Right kidney (tissue), 1 donor: ENCODE measurements at regions not wholly inside any gene's neighbourhood (a gene's known extent, or its start where the extent isn't known, plus 50 kb on each side); places are given as distances from the start of the nearest gene placed in this dataset.

Experiments
- DNase-seq: peaks from one replicate; pipeline ENCODE4 v3.0.0-alpha.2; 2016

DNA sequence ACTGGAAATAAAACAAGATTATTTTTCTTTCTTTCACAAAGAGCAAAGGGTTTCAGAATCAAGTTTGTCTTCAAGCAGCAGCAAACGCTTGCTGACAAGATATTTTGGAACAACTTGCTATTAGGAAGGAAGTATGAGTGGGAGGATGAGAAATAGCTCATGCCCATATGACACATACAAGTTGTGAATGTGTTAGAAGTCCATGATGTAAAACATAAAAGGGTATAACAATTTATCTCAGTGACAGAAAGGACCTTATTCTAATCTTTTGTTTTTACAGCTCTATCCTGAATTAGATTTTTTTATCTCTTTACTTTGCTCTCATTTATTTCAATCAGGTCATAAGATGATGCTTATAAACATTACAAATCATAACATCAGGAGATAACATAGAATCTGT, 516.6 kb upstream of the MEF2C start:
- no peak for DNase-seq

DNA sequence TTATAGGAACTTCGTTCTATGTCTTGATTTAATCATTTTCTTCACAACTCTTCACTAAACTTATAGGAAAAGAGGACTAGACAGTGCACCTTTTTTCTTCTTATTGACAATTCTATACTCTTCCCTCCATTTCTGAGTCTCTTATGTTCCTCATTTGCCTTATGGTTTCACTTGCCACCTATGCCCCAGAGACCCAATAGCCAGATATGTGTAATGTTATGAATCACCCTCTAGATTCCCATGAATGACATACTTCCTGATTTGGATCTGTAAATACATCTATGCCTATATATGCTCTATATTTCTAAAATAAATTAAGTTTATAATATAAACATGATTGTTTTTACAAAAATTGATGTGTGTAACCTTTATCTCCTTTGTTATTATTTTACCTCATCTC, 514.1 kb upstream of the MEF2C start:
- DNase-seq, result no peak

DNA sequence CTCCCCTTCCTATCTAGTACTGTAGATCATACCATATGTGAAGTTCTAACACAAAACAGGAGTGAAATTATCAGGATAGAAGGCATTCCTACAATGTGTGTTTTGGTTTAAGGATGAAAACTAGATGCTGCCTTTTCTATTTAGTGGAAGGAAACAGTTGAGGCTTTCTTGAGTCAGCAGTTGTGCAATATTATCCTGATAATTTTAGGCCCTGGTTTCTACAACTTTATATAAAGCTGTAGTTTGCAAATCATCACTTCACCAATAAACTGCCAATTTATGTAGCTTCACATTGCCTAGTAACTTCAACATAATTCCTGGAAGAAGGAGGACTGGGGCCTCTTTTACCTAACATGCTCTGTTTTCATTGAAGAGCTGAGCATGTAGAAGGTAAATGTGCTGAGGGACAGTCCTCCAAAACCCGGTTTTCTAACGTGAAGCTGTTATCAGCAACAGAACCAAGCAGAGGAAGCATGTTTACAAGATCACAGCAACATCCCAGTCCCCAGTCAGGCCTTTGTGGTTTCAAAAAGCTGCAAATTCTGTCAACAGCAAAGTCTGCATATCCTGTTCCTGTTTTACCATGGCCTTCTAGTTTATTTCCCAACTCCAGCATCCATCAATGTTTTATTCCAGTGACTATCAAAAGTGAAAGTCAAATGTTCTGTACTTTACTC, 513.4 kb upstream of the MEF2C start:
- no peak for DNase-seq

DNA sequence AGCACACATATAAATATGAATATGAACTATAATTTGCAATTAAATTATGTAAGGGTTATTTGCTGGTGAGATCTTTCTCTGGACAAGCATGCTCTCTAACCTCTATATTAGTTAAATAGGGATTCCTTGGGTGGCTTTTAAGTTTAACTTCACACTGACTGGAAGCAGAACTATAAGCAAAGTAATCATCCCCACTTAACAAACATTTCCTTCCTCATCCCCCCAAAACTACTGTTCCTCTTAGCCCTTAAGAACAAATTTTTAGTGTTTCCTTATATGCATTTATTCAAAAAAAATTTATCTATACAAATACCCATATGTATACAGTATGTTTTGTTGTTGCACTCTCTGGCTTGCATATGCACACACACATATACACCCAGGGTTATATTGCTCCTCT, 512.1 kb upstream of the MEF2C start:
- no peak for DNase-seq

DNA sequence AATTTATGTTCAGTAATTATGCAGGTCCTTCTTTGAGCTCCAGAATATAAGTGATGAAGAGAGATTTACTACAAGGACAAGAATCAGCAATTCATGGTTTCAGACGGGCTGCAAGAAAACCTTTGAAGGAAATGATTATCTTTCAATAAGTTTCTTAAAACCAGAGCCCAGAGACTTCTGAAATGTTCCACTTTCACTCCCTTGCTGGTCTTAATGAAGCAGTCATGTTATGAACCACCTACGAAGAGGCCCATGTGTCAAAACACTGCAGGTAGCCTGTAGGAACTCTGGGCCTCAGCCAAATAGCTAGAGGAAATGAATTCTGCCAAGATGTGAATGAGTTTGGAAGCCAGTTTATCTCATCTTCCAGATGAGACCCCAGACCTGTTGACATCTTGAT, 505.9 kb upstream of the MEF2C start:
- DNase-seq, result no peak

DNA sequence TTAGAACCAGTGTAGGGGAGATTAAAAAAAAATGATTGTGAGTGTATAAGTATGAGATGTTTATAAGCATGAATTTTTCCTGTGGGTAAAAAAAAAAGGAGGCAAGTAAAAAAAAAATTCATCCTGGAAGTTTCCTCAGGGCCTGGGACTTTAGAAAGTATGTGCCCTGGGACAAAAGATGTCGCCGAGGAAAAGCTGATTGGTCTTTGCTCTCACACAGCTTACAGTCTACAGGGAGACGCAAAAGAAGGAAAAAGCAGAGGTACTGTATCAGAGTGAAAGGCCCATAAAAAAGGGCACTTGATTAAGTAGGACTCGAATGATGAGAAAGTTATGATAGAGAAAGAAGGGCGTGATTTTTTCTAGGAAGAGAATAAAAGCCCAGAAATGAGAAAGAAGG, 501.4 kb upstream of the MEF2C start:
- no peak for DNase-seq

DNA sequence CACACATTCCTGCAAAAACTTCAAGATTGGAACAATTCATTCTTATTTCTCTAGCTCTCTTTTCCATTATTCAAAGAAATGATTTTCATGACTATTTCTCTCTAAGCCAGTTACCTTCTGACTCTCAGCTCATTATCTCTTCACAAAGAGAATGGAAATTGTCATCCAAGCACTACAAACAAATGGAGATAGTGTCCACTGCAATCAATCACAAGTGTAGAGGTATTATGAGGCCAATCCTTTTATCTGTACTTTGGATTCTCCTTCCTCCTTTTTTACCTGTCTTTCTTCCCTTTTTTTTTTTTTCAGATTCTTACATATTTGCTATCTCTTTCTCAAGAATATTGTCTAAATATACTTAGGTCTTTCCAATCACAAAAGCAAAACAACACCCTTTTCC, 497.7 kb upstream of the MEF2C start:
- DNase-seq, result no peak

DNA sequence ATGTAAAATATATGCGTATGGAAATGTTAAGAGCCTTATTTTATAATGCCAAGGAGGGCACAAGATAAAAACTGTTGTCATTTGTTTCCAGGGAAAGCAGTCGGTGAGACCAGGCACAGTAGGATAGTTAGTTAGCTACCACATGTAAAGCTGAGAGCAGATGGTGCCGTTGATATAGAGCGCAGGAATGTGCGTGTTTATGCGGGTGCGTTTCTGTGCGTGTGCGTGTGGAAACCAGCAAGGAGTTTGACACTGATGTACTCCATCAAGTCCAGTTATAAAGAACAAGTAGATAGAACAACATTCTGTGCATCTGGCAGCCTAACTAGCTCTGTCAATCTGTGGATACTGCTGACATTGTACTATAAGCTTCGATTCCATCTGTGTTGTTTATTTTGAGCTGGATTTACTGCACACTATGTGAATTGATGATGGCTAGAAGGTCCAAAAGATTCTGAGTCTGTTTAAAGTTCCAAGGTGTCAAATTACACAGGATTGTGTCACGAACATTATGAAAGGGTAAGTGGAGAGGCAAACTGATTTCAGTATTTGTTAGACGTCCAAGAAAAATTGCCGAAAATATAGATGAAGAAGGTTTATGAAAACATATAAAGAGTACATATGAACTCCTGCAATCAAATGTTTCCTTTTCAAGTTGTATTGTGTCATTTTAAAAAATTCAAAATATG, 494.9 kb upstream of the MEF2C start:
- no peak for DNase-seq

DNA sequence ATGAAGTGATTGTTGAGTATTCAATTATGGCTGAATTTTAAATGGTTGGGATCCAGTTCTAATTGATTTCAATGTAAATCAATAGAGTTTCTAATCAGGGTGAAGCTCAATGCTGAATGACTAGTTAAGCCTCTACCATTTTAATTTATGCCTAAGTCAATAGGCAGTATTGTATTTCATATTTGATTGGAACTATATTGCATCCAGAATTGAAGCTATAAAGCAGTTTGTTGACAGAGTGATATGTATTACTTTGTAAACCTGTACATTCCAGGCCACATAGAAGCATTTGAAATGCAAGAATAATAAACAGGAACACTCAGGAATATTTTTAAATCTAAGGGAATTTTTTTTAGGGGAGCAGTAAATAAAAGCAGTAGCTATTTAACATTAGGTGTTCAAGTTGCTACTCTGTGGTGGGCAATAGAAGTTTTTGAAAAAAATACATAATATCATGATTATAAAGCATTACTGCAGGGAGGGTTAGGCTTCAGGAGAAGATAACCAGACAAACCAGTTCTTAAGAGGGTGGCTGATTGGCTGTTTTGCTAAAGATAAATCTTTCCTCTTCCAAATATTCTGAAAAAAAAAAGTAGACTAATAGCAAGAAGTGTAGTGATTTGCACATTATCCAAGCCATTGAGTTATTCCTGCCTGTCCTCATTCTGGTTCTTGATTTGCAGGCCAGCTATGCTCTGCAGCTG, 492.0 kb upstream of the MEF2C start:
- DNase-seq, result no peak

DNA sequence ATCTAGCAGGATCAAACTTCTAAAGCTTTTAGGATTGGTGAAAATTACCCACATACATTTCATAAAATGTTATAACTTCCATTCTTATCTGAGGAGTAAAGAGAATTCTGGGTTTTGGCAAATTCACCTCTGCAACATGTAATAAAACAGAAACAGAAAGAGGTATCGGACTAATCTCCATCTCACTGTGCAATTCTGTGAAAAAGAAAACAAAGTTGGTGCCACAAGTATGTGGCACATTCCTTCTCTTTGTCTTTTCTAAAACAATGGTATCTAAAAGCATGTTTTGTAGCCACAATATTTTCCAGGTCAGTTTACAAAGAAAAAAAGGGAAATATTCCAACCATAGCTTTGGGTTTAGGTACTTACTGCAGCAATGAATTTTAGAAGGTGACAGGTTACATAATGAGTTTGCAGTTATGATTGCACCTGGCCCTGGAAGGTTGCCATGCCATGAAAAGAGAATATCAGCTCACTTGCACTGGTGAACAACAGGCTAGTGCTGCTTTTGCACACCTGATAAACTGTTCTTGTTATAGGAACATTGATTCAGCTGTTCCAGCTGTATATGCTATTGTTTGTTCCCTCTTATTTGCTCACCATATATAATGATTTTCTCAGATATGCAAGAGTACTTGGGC, 491.3 kb upstream of the MEF2C start:
- no peak for DNase-seq

DNA sequence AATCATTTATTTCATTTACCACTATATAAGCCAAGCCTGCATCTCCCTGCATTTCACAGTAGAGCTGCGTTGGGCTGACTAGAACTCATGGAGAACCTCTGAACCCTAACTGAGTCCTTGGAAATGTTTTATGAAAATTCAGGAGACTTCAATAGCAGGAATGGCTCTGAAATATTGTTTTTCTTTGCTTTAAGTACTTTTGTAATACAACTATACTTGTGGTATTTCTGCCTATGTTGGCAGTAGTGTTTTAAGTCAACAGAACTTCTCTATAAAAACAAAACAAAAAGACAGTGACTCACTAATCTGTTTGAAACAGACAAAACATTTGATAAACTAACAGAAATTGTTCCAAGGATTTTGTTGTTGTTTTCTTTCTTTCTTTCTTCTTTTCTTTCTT, 489.2 kb upstream of the MEF2C start:
- DNase-seq, result no peak

DNA sequence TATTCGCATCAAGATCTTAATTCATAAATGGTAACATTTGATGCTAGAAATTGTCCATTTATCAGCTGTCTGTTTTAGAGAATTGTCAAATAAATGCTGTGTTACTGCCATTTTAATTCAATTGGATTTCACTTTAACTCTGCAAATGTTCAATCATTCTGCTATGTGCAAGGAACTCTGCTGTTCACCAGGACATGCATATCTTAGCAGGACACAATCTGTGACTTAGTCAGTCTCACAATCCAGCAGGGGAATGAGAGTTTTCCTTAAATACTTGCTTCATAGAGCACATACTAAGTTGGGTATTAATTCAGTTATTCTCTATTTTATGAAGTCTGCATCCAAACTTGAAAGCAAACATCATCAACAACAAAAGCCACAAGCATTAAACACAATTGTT, 488.7 kb upstream of the MEF2C start:
- no peak for DNase-seq

DNA sequence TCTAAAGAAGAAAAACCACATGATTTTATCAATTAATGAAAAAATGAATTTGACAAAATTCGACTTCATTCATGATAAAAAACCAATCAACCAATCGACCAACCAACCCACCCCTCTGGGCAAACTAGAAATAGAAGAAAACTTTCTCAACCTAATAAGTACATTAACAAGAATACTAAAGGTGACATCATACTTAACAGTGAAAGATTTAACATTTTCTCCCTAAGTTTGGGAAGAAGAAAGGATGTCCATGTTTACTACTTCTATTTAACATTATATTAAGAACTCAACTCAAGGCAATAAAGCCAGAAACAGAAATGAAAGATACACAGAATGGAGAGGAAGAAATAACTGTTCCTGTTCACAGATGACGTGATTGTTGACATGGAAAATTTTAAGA, 476.1 kb upstream of the MEF2C start:
- DNase-seq, result no peak

DNA sequence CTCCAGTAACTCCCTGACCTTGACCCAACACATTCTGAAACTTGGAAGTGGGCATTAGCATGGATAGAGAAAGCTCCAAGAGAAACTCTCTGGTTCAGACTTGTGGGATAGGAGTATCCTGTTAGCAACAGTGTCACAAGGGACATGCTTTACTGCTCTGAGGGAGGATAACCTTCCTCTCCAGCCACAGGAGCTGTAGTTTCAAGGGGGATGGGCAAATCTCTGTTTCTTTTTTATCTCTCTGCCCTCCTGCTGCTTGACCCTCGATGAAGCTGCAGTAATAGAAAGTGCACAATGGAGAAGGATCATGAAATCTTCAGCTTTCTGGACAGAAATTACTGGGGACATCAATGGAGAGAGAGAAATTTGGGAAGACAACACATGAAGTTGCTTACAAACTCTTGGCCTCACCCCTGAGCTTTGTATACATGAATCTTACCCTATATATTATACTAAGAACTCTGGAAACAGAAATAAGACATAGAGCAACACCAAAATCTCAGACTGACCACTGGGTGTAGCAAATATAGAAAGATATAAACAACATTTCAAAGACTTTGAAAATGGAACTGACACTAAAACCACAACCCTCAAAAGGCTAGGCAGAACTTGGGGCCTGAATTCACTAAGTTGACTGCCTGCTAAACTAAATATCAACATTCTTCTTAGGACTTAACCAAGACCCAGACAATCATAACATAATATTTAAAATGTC, 471.0 kb upstream of the MEF2C start:
- no peak for DNase-seq

DNA sequence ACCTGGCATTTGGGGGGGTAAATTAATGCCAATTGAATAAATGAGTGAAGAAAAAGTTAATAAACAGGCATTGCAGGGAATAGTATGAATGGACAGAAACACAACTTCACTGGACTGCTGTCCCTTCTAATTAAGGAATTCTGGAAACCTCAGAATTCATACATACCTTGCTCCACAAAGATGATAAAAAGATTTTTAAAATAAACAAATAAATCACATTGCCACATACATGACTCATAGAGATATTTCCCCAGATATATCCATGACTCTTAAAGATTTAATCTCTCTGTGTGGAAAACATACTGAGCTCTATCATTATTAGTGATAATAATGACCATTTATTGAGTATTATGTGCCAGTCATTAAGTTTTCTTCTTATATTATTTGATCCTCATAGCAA, 469.0 kb upstream of the MEF2C start:
- no peak for DNase-seq

DNA sequence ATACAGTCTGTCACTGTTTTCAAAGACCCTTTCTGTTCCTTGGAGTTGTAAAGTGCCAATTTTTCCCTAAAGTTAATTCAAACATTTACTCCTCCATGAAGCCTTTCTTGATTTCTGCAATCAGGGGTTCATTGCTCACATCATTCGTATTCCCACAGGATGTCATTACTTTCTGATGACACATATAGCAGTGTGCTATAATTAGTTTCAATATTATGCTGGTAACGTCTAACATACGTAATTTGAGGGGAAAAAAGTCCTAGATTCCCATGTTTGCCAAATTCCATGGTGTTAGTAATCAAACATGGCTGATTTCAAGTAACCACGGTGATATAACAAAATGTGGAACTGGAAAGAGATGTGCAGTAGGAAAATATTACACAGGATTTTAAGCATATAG, 468.2 kb upstream of the MEF2C start:
- no peak for DNase-seq

DNA sequence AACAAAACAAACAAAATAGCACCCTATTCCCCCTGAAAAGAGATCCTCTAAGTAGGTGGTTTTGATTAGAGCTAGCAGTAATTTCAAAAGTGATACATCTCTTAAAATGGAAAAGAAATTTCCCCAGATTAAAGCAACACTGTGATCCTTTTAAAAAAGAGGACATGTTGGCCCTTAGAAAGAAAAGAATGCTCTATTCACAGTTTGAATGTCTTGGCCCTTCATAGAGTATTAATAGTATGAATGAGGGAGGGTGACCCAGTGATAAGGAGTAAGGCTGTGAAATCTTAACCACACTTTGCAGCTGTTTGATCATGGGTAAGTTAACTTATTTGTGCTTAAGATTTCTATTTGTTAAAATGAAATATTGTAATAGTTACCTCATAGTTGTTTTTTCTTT, 467.7 kb upstream of the MEF2C start:
- DNase-seq, result no peak

DNA sequence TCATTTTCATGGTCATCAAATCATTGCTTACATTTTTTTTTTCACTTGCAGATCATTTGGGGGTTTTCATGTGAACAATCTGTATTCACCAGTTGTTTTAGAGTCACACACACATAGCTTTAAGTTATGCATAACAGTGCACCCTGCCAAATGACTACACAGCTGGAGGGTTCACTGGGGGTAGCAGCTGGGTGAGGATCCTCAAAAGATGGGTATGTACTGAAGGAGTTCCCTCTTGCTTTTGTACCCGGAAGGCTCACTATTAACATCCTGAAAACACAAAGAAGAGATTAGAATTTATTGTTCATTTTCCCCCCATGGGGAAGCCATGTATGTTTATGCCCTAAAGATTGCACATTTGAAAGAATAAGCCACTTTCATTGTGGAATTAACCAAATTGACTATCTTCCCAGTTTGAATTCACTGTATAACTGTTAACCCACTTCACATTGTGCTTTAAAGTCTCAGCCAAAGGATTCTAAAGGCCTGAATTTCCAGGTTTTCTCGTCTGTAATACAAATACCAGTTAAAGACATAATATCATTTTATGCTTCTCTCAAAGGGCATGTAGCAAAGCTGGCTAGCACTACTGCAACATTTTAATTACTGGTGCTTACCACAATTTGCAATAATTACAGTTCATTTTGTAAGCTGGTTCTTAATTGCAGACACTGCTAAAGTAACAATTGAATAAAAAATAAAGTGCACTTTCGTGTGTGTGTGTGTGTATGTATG, 466.4 kb upstream of the MEF2C start:
- DNase-seq, result no peak

DNA sequence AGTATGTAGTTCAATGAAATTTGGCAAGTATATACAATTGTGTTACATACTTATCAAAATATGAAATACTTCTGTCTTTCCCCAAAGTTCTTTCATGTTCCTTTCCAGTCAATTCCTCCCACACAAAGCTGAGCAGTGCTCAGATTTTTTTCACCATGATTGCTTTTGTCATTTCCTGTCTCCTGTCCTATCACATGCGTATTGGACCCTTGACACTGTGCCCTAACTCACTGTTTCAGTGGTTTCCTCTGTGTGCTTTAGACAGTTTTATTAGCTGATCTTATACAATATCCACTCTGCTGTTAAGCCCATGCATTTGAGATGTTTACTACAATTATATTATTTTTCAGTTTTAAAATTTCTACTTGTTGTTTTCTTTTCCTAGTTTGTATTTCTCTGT, 463.6 kb upstream of the MEF2C start:
- DNase-seq, result no peak

DNA sequence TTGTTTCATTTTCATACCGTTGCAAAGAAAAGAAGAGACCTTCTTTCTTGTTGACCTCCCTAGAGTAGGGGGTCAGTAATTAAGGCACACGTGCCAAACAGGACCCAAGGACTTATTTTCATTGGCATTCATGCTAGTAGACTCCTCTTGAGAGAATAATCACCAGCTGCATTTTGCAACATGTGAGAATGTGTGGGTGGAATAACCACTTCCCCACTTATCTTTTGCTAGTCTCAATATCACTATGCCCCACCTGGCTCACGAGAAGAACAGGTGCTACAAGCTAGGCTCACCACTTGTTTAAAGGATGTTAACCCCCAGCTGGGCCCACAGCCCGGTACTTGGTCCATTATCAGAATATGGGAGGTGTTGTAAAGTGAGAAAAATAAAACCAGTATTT, 460.7 kb upstream of the MEF2C start:
- no peak for DNase-seq

DNA sequence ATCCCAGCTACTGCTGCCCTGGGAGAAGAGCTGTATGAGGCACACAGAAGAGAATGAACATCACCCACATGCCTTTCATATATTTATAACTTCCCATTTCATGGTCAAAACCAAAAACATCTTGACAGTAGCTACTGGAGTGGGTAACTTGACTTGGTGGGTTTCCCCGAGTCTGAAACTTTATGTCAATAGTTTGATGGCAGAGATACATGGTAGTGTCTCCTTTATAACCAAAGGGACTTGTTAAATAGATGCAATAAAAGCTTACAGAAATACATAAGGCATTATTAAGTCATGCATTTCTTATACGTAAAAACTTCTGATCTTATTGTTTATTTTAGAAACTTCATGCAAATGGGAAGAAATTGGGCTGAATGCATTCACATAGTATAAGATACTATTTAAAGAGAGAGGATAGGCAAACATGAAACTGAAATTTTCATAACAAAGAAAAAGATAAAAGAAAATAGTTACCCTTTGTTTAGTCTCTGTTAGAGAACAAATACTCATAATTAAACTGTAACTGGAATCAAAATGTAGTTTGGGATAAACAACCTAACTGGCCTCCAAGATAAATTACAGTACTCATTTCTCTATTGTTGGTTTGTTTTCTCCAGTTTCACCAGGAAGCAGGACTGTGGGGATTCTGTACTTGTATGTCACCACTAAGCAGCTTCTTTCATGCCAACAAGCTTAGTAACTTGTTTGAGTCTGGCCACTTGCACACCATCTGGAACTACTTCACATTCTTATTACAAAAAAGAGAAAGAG, 459.3 kb upstream of the MEF2C start:
- DNase-seq, result no peak
